ENCODE measurements at regions not wholly inside any gene's neighbourhood (a gene's known extent, or its start where the extent isn't known, plus 50 kb on each side); places are given as distances from the start of the nearest gene placed in this dataset.

GRCh38 chr5:88377240-88377639 is 108.6 kb upstream of the TMEM161B start:
- TF ChIP-seq SP1 (IDR thresholded peaks at IDR 0.05; ENCODE audit: low read depth) (no peak), ELF1 (IDR thresholded peaks at IDR 0.05; ENCODE audit: borderline replicate concordance, low read depth) (no peak), POLR2A (IDR thresholded peaks at IDR 0.05; ENCODE audit: borderline replicate concordance, extremely low read depth, insufficient read depth, insufficient read length) (no peak), REST (IDR thresholded peaks at IDR 0.05; ENCODE audit: low read depth) (no peak), CEBPB (IDR thresholded peaks at IDR 0.05; ENCODE audit: low read depth) (no peak), CBX3 (IDR thresholded peaks at IDR 0.05; ENCODE audit: low read depth) (no peak), EGR1 (IDR thresholded peaks at IDR 0.05; ENCODE audit: low read depth) (no peak)
- TF ChIP-seq, protein P1, sequence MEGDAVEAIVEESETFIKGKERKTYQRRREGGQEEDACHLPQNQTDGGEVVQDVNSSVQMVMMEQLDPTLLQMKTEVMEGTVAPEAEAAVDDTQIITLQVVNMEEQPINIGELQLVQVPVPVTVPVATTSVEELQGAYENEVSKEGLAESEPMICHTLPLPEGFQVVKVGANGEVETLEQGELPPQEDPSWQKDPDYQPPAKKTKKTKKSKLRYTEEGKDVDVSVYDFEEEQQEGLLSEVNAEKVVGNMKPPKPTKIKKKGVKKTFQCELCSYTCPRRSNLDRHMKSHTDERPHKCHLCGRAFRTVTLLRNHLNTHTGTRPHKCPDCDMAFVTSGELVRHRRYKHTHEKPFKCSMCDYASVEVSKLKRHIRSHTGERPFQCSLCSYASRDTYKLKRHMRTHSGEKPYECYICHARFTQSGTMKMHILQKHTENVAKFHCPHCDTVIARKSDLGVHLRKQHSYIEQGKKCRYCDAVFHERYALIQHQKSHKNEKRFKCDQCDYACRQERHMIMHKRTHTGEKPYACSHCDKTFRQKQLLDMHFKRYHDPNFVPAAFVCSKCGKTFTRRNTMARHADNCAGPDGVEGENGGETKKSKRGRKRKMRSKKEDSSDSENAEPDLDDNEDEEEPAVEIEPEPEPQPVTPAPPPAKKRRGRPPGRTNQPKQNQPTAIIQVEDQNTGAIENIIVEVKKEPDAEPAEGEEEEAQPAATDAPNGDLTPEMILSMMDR (IDR thresholded peaks at IDR 0.05 in 2 of 3, conservative IDR thresholded peaks at IDR 0.05 in 1 of 3; ENCODE audit: borderline replicate concordance in 1 of 3, insufficient read depth in 1 of 3, low read depth in 2 of 3, low read length in 2 of 3), result no peak
